ENCODE measurements at regions not wholly inside any gene's neighbourhood (a gene's known extent, or its start where the extent isn't known, plus 50 kb on each side); places are given as distances from the start of the nearest gene placed in this dataset.
A peak's percentile ranks its signal among the peaks of the same experiment; 100 is the strongest.

GRCh38 chr7:12025246-12025645 is 185.8 kb upstream of the TMEM106B start:
- Histone ChIP-seq H3K27ac (ENCODE audit: insufficient read depth, low read length) (no peak overlapping the region), H2AFZ (ENCODE audit: low read length) (no peak overlapping the region), H3K9ac (ENCODE audit: insufficient read depth, low read length) (no peak overlapping the region), H3K79me2 (ENCODE audit: control insufficient read depth, insufficient read depth, low read length) (no peaks in the 10 kb centered on the region), H3K36me3 (ENCODE audit: control insufficient read depth, insufficient read depth, low read length) (no peaks in the 10 kb centered on the region), H3K4me2 (ENCODE audit: extremely low read depth, insufficient read depth, low read length) (no peak overlapping the region), H3K4me3 (replicated peaks in 1 of 4; ENCODE audit: control extremely low read depth in 1 of 4, insufficient read depth in 1 of 4, low read depth in 3 of 4, low read length in 4 of 4) (no peak overlapping the region), H4K20me1 (ENCODE audit: control insufficient read depth, extremely low read depth, insufficient read depth, low read length) (no peaks in the 10 kb centered on the region), H3K4me1 (ENCODE audit: control insufficient read depth, extremely low read depth, insufficient read depth, low read length) (no peaks in the 10 kb centered on the region), H3K27me3 (ENCODE audit: control insufficient read depth, insufficient read depth, low read length) (no peaks in the 10 kb centered on the region), H3K9me3 (ENCODE audit: control insufficient read depth, insufficient read depth, low read depth, low read length) (no peaks in the 10 kb centered on the region)
- DNase-seq (ENCODE audit: low read depth in 2 of 2), result peak in 1 of 2 donors; percentile 56
- TF ChIP-seq CTCF (conservative IDR thresholded peaks at IDR 0.05 in 1 of 2, IDR thresholded peaks at IDR 0.05 in 1 of 2; ENCODE audit: low read depth in 1 of 2, low read length in 2 of 2), result no peak
- no peak for TF ChIP-seq EZH2 (IDR thresholded peaks at IDR 0.05; ENCODE audit: low read length, missing control alignments)

- H3K4me1 ChIP-seq (ENCODE audit: control insufficient read depth, extremely low read depth, insufficient read depth, low read length), result no peaks in the 10 kb centered on the region
- H2AFZ ChIP-seq (ENCODE audit: low read length), result no peak overlapping the region
- no peaks in the 10 kb centered on the region for H3K36me3 ChIP-seq (ENCODE audit: control insufficient read depth, insufficient read depth, low read length)
- H3K27ac ChIP-seq (ENCODE audit: insufficient read depth, low read length), result no peak overlapping the region
- no peaks in the 10 kb centered on the region for H3K9me3 ChIP-seq (ENCODE audit: control insufficient read depth, insufficient read depth, low read depth, low read length)
- DNase-seq (ENCODE audit: low read depth in 2 of 2), result peak in 1 of 2 donors; percentile 89
- H4K20me1 ChIP-seq (ENCODE audit: control insufficient read depth, extremely low read depth, insufficient read depth, low read length), result no peaks in the 10 kb centered on the region
- H3K27me3 ChIP-seq (ENCODE audit: control insufficient read depth, insufficient read depth, low read length), result no peaks in the 10 kb centered on the region
- H3K4me2 ChIP-seq (ENCODE audit: extremely low read depth, insufficient read depth, low read length), result no peak overlapping the region
- no peak overlapping the region for H3K9ac ChIP-seq (ENCODE audit: insufficient read depth, low read length)
- H3K79me2 ChIP-seq (ENCODE audit: control insufficient read depth, insufficient read depth, low read length), result no peaks in the 10 kb centered on the region
- TF ChIP-seq EZH2 (IDR thresholded peaks at IDR 0.05; ENCODE audit: low read length, missing control alignments) (no peak), CTCF (conservative IDR thresholded peaks at IDR 0.05 in 1 of 2, IDR thresholded peaks at IDR 0.05 in 1 of 2; ENCODE audit: low read depth in 1 of 2, low read length in 2 of 2) (no peak)
- H3K4me3 ChIP-seq (replicated peaks in 1 of 4; ENCODE audit: control extremely low read depth in 1 of 4, insufficient read depth in 1 of 4, low read depth in 3 of 4, low read length in 4 of 4), result no peak overlapping the region
Measured at GRCh38 chr7:12028508-12028907, 182.6 kb upstream of the TMEM106B start.

GRCh38 chr7:12030116-12030515 is 181.0 kb upstream of the TMEM106B start:
- no peaks in the 10 kb centered on the region for H3K27me3 ChIP-seq (ENCODE audit: control insufficient read depth, insufficient read depth, low read length)
- TF ChIP-seq CTCF (conservative IDR thresholded peaks at IDR 0.05 in 1 of 2, IDR thresholded peaks at IDR 0.05 in 1 of 2; ENCODE audit: low read depth in 1 of 2, low read length in 2 of 2) (no peak), EZH2 (IDR thresholded peaks at IDR 0.05; ENCODE audit: low read length, missing control alignments) (no peak)
- H3K36me3 ChIP-seq (ENCODE audit: control insufficient read depth, insufficient read depth, low read length), result no peaks in the 10 kb centered on the region
- H3K9ac ChIP-seq (ENCODE audit: insufficient read depth, low read length), result no peak overlapping the region
- H4K20me1 ChIP-seq (ENCODE audit: control insufficient read depth, extremely low read depth, insufficient read depth, low read length), result no peaks in the 10 kb centered on the region
- H3K27ac ChIP-seq (ENCODE audit: insufficient read depth, low read length), result no peak overlapping the region
- H3K4me2 ChIP-seq (ENCODE audit: extremely low read depth, insufficient read depth, low read length), result no peak overlapping the region
- no peaks in the 10 kb centered on the region for H3K4me1 ChIP-seq (ENCODE audit: control insufficient read depth, extremely low read depth, insufficient read depth, low read length)
- peak in 1 of 2 donors; percentile 88 for DNase-seq (ENCODE audit: low read depth in 2 of 2)
- H2AFZ ChIP-seq (ENCODE audit: low read length), result no peak overlapping the region
- H3K4me3 ChIP-seq (replicated peaks in 1 of 4; ENCODE audit: control extremely low read depth in 1 of 4, insufficient read depth in 1 of 4, low read depth in 3 of 4, low read length in 4 of 4), result no peak overlapping the region
- H3K9me3 ChIP-seq (ENCODE audit: control insufficient read depth, insufficient read depth, low read depth, low read length), result no peaks in the 10 kb centered on the region
- H3K79me2 ChIP-seq (ENCODE audit: control insufficient read depth, insufficient read depth, low read length), result no peaks in the 10 kb centered on the region

Data from fibroblast of lung (primary cell).